OCI-LY7 (cell line): ENCODE measurements at regions not wholly inside any gene's neighbourhood (a gene's known extent, or its start where the extent isn't known, plus 50 kb on each side); places are given as distances from the start of the nearest gene placed in this dataset.
A peak's percentile ranks its signal among the peaks of the same experiment; 100 is the strongest.

ENCODE experiments used
- BruUV-seq: library from RNA; stranded (reverse); fragments of 400-500 nt; replicated peaks from 2 replicates; lab custom pipeline; 2021; lab: Mats Ljungman, UMichigan
- CTCF ChIA-PET: fragments of 300-600 bp; sonication (Branson Sonifier 250); formaldehyde crosslinking; loops from one replicate; lab custom pipeline; 2022; ENCODE audit warnings: antibody characterized with exemption; ENCODE audit not compliant: unreplicated experiment; lab: Charles Lee
- POLR2A ChIA-PET: fragments of 300-600 bp; sonication (Branson Sonifier 250); formaldehyde crosslinking; loops from one replicate; lab custom pipeline; 2022; ENCODE audit warnings: antibody characterized with exemption; lab: Charles Lee
- DNase-seq: peaks from one replicate; pipeline ENCODE4 v3.0.0-alpha.2; 2015; ENCODE audit warnings: low spot score
- H2AFZ ChIP-seq: fragments of 200-600 bp; sonication (generic), shearing (Covaris generic); 2 replicates; pipeline ENCODE4 v1.6.1; 2014; ENCODE audit warnings: mild to moderate bottlenecking, antibody characterized with exemption, low read length, moderate library complexity
- H3K27ac ChIP-seq: fragments of 200-600 bp; sonication (generic); 2 replicates; pipeline ENCODE4 v1.5.1; 2014; ENCODE audit warnings: mixed run types, low read depth, mild to moderate bottlenecking, moderate library complexity, low read length, inconsistent platforms; ENCODE audit not compliant: poor library complexity, severe bottlenecking
- H3K36me3 ChIP-seq: fragments of 200-600 bp; sonication (generic); 2 replicates; pipeline ENCODE4 v1.6.1; 2014; ENCODE audit warnings: mild to moderate bottlenecking, antibody characterized with exemption, low read length, moderate library complexity, mixed read lengths; ENCODE audit not compliant: insufficient read depth
- H3K4me1 ChIP-seq: fragments of 200-600 bp; sonication (generic); 2 replicates; pipeline ENCODE4 v1.5.1; 2014; ENCODE audit warnings: mild to moderate bottlenecking, low read length; ENCODE audit not compliant: insufficient read depth, poor library complexity, severe bottlenecking
- H3K4me2 ChIP-seq: fragments of 200-600 bp; sonication (generic); 2 replicates; pipeline ENCODE4 v1.6.1; 2014; ENCODE audit warnings: mild to moderate bottlenecking, low read length
- H3K4me3 ChIP-seq: fragments of 200-600 bp; sonication (generic); 2 replicates; pipeline ENCODE4 v1.5.1; 2014; ENCODE audit warnings: mild to moderate bottlenecking, low read depth, low read length; ENCODE audit not compliant: poor library complexity, severe bottlenecking
- H3K79me2 ChIP-seq: fragments of 200-600 bp; sonication (generic); 2 replicates; pipeline ENCODE4 v1.6.1; 2016; ENCODE audit warnings: low read depth, mild to moderate bottlenecking, low read length, moderate library complexity, mixed read lengths; ENCODE audit not compliant: insufficient read depth
- H3K9me2 ChIP-seq: fragments of 200-600 bp; sonication (generic); 2 replicates; pipeline ENCODE4 v1.6.1; 2016; ENCODE audit warnings: mild to moderate bottlenecking, low read length, mixed read lengths; ENCODE audit not compliant: insufficient read depth
- H3K9me3 ChIP-seq: fragments of 200-600 bp; sonication (generic); 2 replicates; pipeline ENCODE4 v1.6.1; 2014; ENCODE audit warnings: mild to moderate bottlenecking, mixed run types, low read length, mixed read lengths
- H4K20me1 ChIP-seq: fragments of 200-600 bp; sonication (generic); 2 replicates; pipeline ENCODE4 v1.6.1; 2014; ENCODE audit warnings: mild to moderate bottlenecking, antibody characterized with exemption, low read length, moderate library complexity, mixed read lengths; ENCODE audit not compliant: insufficient read depth
- EZH2phosphoT487 ChIP-seq: fragments of 200-600 bp; sonication (generic); IDR thresholded peaks from 2 replicates; pipeline ENCODE4 v1.6.1; 2018; ENCODE audit warnings: low read depth, borderline replicate concordance, mild to moderate bottlenecking, mixed run types, antibody characterized with exemption, low read length, moderate library complexity, mixed read lengths
- intact Hi-C: fragments of 100-400 bp; cut with micrococcal nuclease; formaldehyde crosslinking; loops from one replicate; pipeline ENCODE4 v1.10.0; 2022; ENCODE audit not compliant: unreplicated experiment
- TF ChIP-seq, protein P1 (sequence below): fragments of 200-600 bp; sonication (generic); conservative IDR thresholded peaks from 2 replicates; pipeline ENCODE4 v1.5.1; 2014; ENCODE audit warnings: mild to moderate bottlenecking, antibody characterized with exemption, low read length, moderate library complexity, mixed read lengths

- Histone ChIP-seq H3K79me2 (no peaks in the 10 kb centered on the region), H3K9me2 (no peaks in the 10 kb centered on the region), H2AFZ (no peak overlapping the region), H3K4me3 (no peak overlapping the region), H3K9me3 (no peaks in the 10 kb centered on the region), H3K4me1 (no peaks in the 10 kb centered on the region), H3K36me3 (no peaks in the 10 kb centered on the region), H3K4me2 (no peak overlapping the region), H4K20me1 (no peaks in the 10 kb centered on the region), H3K27ac (no peak overlapping the region)
- CTCF ChIA-PET, result no interaction called here
- DNase-seq, result no peak
- intact Hi-C loops, result no loop called here
- POLR2A ChIA-PET, result interaction anchor here (0.6 kb wide), 1 partner anchor 84 kb away, joined by 3 read pairs; no protein-coding TSS in a partner anchor
- TF ChIP-seq, protein P1, sequence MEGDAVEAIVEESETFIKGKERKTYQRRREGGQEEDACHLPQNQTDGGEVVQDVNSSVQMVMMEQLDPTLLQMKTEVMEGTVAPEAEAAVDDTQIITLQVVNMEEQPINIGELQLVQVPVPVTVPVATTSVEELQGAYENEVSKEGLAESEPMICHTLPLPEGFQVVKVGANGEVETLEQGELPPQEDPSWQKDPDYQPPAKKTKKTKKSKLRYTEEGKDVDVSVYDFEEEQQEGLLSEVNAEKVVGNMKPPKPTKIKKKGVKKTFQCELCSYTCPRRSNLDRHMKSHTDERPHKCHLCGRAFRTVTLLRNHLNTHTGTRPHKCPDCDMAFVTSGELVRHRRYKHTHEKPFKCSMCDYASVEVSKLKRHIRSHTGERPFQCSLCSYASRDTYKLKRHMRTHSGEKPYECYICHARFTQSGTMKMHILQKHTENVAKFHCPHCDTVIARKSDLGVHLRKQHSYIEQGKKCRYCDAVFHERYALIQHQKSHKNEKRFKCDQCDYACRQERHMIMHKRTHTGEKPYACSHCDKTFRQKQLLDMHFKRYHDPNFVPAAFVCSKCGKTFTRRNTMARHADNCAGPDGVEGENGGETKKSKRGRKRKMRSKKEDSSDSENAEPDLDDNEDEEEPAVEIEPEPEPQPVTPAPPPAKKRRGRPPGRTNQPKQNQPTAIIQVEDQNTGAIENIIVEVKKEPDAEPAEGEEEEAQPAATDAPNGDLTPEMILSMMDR, result 0 out of 2 replicates have a peak, but pooled peaks have one; percentile 14
- no peak for TF ChIP-seq EZH2phosphoT487
- BruUV-seq, result no TSS peak
Observed at GRCh38 chr2:234751275-234751973, 200.4 kb upstream of the SH3BP4 start.

GRCh38 chr2:234747833-234748559, 203.8 kb upstream of the SH3BP4 start:
- Histone ChIP-seq H2AFZ (no peak overlapping the region), H3K4me3 (no peak overlapping the region), H3K9me3 (no peaks in the 10 kb centered on the region), H3K27ac (no peak overlapping the region), H3K4me1 (no peaks in the 10 kb centered on the region), H3K36me3 (no peaks in the 10 kb centered on the region), H3K9me2 (no peaks in the 10 kb centered on the region), H4K20me1 (no peaks in the 10 kb centered on the region), H3K79me2 (no peaks in the 10 kb centered on the region), H3K4me2 (no peak overlapping the region)
- intact Hi-C loops, result no loop called here
- TF ChIP-seq EZH2phosphoT487, result no peak
- TF ChIP-seq, protein P1, result no peak
- no TSS peak for BruUV-seq
- POLR2A ChIA-PET, result no interaction called here
- no peak for DNase-seq
- CTCF ChIA-PET, result no interaction called here

DNA sequence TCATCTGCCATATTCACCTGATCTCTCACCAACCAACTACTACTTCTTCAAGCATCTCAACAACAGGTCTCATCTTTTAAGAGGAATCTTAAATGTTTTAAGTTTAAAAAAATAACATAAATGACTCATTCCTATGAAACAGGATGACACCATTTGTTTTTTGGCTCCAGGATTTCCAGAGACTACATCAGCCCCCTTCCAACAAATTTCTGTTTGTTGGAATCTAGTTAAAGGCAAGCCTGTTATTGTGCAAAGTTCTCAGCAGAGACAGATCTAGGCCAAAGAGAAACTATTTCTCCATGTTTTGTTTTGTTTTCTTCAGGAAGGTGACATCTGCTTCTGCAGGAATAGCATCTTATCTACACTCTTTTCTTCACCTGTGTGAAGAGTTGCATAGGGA, 204.8 kb upstream of the SH3BP4 start:
- Histone ChIP-seq H3K4me1 (no peaks in the 10 kb centered on the region), H3K36me3 (no peaks in the 10 kb centered on the region), H3K27ac (no peak overlapping the region), H3K9me3 (no peaks in the 10 kb centered on the region), H3K9me2 (no peaks in the 10 kb centered on the region), H3K4me3 (no peak overlapping the region), H3K4me2 (no peak overlapping the region), H3K79me2 (no peaks in the 10 kb centered on the region), H4K20me1 (no peaks in the 10 kb centered on the region), H2AFZ (no peak overlapping the region)
- CTCF ChIA-PET, result no interaction called here
- TF ChIP-seq, protein P1, result no peak
- no peak for TF ChIP-seq EZH2phosphoT487
- POLR2A ChIA-PET, result no interaction called here
- DNase-seq, result no peak
- no TSS peak for BruUV-seq
- intact Hi-C loops, result no loop called here
